WERI-Rb-1 (cell line): ENCODE measurements at regions not wholly inside any gene's neighbourhood (a gene's known extent, or its start where the extent isn't known, plus 50 kb on each side); places are given as distances from the start of the nearest gene placed in this dataset.

ENCODE experiments used
- DNase-seq: peaks from one replicate; pipeline ENCODE4 v3.0.0-alpha.2; 2020
- H3K27ac ChIP-seq: fragments of 250-450 bp; sonication (Bioruptor Pico); 2 replicates; pipeline ENCODE4 v1.5.1; 2020; ENCODE audit warnings: mild to moderate bottlenecking, moderate library complexity
- H3K27me3 ChIP-seq: fragments of 250-450 bp; sonication (Bioruptor Pico); 2 replicates; pipeline ENCODE4 v1.5.1; 2021; ENCODE audit warnings: mild to moderate bottlenecking, low read depth, moderate library complexity; ENCODE audit not compliant: insufficient read depth, severe bottlenecking
- H3K36me3 ChIP-seq: fragments of 250-450 bp; sonication (Bioruptor Pico); 2 replicates; pipeline ENCODE4 v1.5.1; 2020; ENCODE audit warnings: mild to moderate bottlenecking, moderate library complexity
- H3K4me3 ChIP-seq: 2 replicates; pipeline ENCODE4 v1.5.1; 2011; ENCODE audit warnings: low read depth, mild to moderate bottlenecking, control low read depth, low read length
- H3K9me3 ChIP-seq: fragments of 250-450 bp; sonication (Bioruptor Pico); 2 replicates; pipeline ENCODE4 v1.5.1; 2021; ENCODE audit warnings: mild to moderate bottlenecking, moderate library complexity; ENCODE audit not compliant: severe bottlenecking
- CTCF ChIP-seq: IDR thresholded peaks from 2 replicates; pipeline ENCODE4 v1.5.1; 2011; ENCODE audit warnings: low read depth, mild to moderate bottlenecking, control low read depth, inconsistent platforms, low read length

GRCh38 chr4:158079661-158080060 is 93.2 kb downstream of the GASK1B start:
- H3K4me3 ChIP-seq: no peak overlapping the region
- DNase-seq: no peak
- no peak for TF ChIP-seq CTCF
- H3K36me3 ChIP-seq: no peaks in the 10 kb centered on the region
- no peaks in the 10 kb centered on the region for H3K9me3 ChIP-seq
- no peaks in the 10 kb centered on the region for H3K27me3 ChIP-seq
- H3K27ac ChIP-seq: no peak overlapping the region

GRCh38 chr4:158077835-158078234 is 95.0 kb downstream of the GASK1B start:
- no peaks in the 10 kb centered on the region for H3K36me3 ChIP-seq
- no peak overlapping the region for H3K4me3 ChIP-seq
- no peak for TF ChIP-seq CTCF
- no peak overlapping the region for H3K27ac ChIP-seq
- no peak for DNase-seq
- H3K27me3 ChIP-seq: no peaks in the 10 kb centered on the region
- no peaks in the 10 kb centered on the region for H3K9me3 ChIP-seq

- no peaks in the 10 kb centered on the region for H3K27me3 ChIP-seq
- no peak overlapping the region for H3K27ac ChIP-seq
- H3K9me3 ChIP-seq: no peaks in the 10 kb centered on the region
- no peak for DNase-seq
- no peak overlapping the region for H3K4me3 ChIP-seq
- H3K36me3 ChIP-seq: no peaks in the 10 kb centered on the region
- TF ChIP-seq CTCF: no peak
Observed at GRCh38 chr4:158074851-158075250, 98.0 kb downstream of the GASK1B start.

GRCh38 chr4:158071931-158072330 is 100.9 kb downstream of the GASK1B start:
- Histone ChIP-seq H3K9me3 (no peaks in the 10 kb centered on the region), H3K27me3 (no peaks in the 10 kb centered on the region), H3K4me3 (no peak overlapping the region), H3K27ac (no peak overlapping the region), H3K36me3 (no peaks in the 10 kb centered on the region)
- no peak for DNase-seq
- no peak for TF ChIP-seq CTCF

- H3K9me3 ChIP-seq: no peaks in the 10 kb centered on the region
- no peak for DNase-seq
- H3K4me3 ChIP-seq: no peak overlapping the region
- H3K27ac ChIP-seq: no peak overlapping the region
- no peaks in the 10 kb centered on the region for H3K36me3 ChIP-seq
- no peaks in the 10 kb centered on the region for H3K27me3 ChIP-seq
- TF ChIP-seq CTCF: no peak
Observed at GRCh38 chr4:158068068-158068467, 104.8 kb downstream of the GASK1B start.

GRCh38 chr4:158067646-158068045 is 105.2 kb downstream of the GASK1B start:
- H3K36me3 ChIP-seq: no peaks in the 10 kb centered on the region

More at GRCh38 chr4:158067646-158068045, 105.2 kb downstream of the GASK1B start:
- Histone ChIP-seq H3K4me3 (no peak overlapping the region), H3K27me3 (no peaks in the 10 kb centered on the region), H3K9me3 (no peaks in the 10 kb centered on the region), H3K27ac (no peak overlapping the region)
- no peak for DNase-seq
- TF ChIP-seq CTCF: no peak
